GM18505 (cell line): ENCODE measurements at regions not wholly inside any gene's neighbourhood (a gene's known extent, or its start where the extent isn't known, plus 50 kb on each side); places are given as distances from the start of the nearest gene placed in this dataset.
"Not testable (repeated sequence)": the region's sequence is repeated elsewhere in the genome, so short reads cannot be mapped to it uniquely, and the experiment has no call there.

Experiments used
- ATAC-seq: cut with Tn5 transposase; IDR thresholded peaks from one replicate; pipeline ENCODE4 v1.9.1; 2021; ENCODE audit not compliant: unreplicated experiment
- POLR2A ChIP-seq: IDR thresholded peaks from 4 replicates; pipeline ENCODE4 v1.6.1; 2011; ENCODE audit warnings: borderline replicate concordance; ENCODE audit not compliant: insufficient read depth, insufficient read length; ENCODE audit errors: extremely low read depth

- no peak for ATAC-seq
Observed at GRCh38 chr1:200263203-200263602, 146.6 kb downstream of the ZNF281 start.

DNA sequence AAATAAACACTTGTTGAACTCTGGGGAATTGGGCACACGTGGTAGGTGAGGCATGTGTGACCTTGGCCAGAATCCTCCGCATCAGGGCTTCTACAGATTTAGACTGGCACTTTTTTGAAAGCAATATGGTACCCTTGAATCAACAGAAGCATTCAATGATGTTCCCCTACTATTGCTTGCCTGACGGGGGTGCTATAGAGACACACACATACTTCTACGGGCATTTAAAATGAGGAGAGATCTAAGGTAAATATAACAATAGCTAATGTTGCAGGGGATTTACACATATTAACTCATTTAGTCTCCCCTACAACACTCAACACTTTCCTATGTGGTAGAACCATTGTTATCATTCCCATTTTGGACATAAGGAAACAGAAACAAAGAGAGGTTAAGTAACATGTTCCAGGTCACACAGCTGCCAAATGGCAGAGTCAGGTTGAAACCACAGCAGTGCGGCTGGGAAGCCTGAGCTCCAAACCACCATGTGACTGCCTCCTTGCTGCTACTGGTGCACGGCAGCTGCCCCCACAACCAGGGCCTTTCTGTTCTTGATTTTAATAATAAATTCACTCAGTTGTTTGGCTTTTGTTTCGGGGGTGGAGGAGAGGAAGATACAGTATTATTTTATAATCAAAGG lies 147.4 kb downstream of the ZNF281 start:
- TF ChIP-seq POLR2A, result no peak
- peak; percentile 80 for ATAC-seq

More at GRCh38 chr1:200263203-200263602, 146.6 kb downstream of the ZNF281 start:
- TF ChIP-seq POLR2A, result no peak

GRCh38 chr1:200260597-200261335 lies 149.1 kb downstream of the ZNF281 start:
- TF ChIP-seq POLR2A, result no peak
- ATAC-seq, result no peak

DNA sequence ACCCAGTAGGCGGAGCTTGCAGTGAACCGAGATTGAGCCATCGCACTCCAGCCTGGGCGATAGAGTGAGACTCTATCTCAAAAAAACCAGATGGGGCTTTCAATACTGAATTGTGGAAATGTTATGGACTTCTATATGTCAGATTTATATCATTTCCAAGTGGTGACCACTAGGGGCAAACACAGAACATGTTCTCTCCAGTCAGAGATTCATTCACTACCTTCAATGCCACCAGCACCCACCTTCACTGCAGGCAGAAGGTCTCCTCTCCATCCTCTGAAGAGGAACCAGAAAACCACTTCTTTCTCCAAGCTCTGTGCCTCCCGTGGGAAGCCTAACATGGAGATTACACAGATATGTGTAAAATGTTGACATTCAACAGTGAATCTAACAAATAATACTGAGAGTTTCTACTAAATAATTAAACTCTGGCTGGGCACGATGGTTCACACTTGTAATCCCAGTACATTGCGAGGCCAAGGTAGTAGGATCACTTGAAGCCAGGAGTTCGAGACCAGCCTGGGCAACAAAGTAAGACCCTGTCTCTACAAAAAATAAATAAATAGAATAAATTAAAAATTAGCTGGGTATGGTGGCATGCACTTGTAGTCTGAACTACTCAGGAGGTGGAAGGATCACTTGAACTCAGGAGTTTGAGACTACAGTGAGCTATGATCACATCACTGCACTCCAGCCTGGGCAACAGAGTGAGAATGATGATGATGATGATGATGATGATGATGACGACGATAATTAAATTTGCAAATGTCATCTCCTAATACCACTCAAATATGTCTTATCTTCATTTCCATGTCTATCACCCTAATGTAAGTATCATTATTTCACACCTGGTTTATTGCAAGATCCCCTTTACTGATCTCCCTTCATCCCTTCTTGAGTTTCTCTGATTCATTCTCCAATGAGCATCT lies 151.1 kb downstream of the ZNF281 start:
- no peak for TF ChIP-seq POLR2A
- no peak for ATAC-seq

- TF ChIP-seq POLR2A, result no peak
- ATAC-seq, result no peak
Observed at GRCh38 chr1:200257235-200257634, 152.6 kb downstream of the ZNF281 start.

- ATAC-seq, result not testable (repeated sequence)
Observed at GRCh38 chr1:200254602-200255001, 155.2 kb downstream of the ZNF281 start.

GRCh38 chr1:200253774-200254495 lies 155.9 kb downstream of the ZNF281 start:
- no peak for TF ChIP-seq POLR2A
- ATAC-seq, result peak; percentile 46

DNA sequence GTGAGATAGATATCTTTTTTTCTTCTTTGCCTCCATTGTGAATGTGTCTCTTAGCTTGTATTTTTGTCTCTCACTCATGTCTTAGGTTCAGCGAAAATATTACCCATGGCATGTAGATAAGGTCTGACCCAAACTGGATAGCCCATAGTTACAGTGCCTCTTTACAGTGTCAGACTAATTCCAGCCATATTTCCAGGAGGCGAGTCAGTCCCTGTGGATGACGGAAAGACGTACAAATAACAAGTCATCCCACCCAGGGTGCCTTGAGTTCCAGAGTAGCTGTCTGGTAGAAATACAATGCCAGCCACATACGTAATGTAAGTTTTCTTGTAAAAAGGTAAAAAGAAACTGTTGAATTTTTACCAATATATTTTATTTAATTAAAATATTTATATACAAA lies 157.3 kb downstream of the ZNF281 start:
- no peak for ATAC-seq
- no peak for TF ChIP-seq POLR2A

DNA sequence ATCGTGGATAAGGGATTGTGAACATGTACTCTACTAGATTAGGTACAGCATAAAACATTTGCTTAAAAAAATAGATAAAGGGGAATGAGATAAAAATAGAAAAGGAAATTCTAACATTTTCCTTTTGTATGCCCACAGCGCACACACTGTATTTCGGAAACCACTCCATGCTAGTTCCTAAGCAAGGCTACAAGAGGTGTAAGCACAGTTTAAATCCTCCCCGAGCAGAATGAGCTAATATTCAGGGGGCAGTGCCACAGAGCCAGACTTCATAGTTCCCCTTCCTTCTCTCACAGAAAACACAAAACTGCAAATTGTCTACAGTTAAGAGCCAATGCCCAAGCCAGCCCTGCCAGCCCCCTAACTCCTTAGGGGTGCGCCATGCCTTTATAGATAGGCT lies 159.4 kb downstream of the ZNF281 start:
- no peak for TF ChIP-seq POLR2A
- no peak for ATAC-seq

DNA sequence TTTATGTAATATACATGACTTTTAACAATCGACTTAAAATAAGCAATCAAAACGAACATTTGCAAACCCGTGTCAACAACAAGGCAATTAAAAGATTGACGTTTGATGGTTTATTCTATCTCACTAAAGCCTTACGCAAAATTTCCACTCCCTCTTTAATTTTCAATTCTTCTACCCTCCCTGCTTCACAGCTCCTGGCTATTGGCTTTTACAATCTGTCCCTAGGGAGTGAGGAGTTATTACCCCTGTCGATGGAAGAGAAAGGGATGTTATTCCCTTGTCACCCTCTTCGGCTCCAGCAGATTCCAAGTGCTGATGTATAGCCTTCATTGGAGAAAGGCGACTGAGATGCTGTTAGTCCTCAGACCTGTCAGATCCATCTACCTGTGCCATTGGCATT lies 161.3 kb downstream of the ZNF281 start:
- TF ChIP-seq POLR2A, result no peak
- no peak for ATAC-seq

GRCh38 chr1:200247518-200247917 lies 162.3 kb downstream of the ZNF281 start:
- no peak for TF ChIP-seq POLR2A
- ATAC-seq, result no peak

- no peak for ATAC-seq
- no peak for TF ChIP-seq POLR2A
Observed at GRCh38 chr1:200245473-200245872, 164.4 kb downstream of the ZNF281 start.

- no peak for ATAC-seq
- no peak for TF ChIP-seq POLR2A
Observed at GRCh38 chr1:200243042-200243437, 166.8 kb downstream of the ZNF281 start.
